ENCODE measurements at regions not wholly inside any gene's neighbourhood (a gene's known extent, or its start where the extent isn't known, plus 50 kb on each side); places are given as distances from the start of the nearest gene placed in this dataset.

GRCh38 chr11:91947215-91947820 lies 277.3 kb upstream of the FAT3 start (continued):
- TF ChIP-seq ZNF350 (tag by site-specific recombination; IDR thresholded peaks at IDR 0.05) (no peak), PRDM6 (tag by site-specific recombination; IDR thresholded peaks at IDR 0.05) (peak; percentile 27; the same call in 1 of the 2 replicates), ZNF366 (tag by site-specific recombination; conservative IDR thresholded peaks at IDR 0.05) (peak; percentile 43; the same call in 1 of the 2 replicates), ZSCAN16 (tag by site-specific recombination; IDR thresholded peaks at IDR 0.05) (no peak), ZNF664 (tag by site-specific recombination; IDR thresholded peaks at IDR 0.05) (no peak)

GRCh38 chr11:91946397-91946951 lies 278.1 kb upstream of the FAT3 start:
- Histone ChIP-seq H3K4me3 (ENCODE audit: low read depth, low read length) (no peak overlapping the region), H3K9me3 (ENCODE audit: control insufficient read depth, insufficient read depth, low read depth, low read length) (no peaks in the 10 kb centered on the region), H3K36me3 (ENCODE audit: control insufficient read depth in 2 of 2, insufficient read depth in 1 of 2, low read length in 2 of 2) (no peaks in the 10 kb centered on the region), H3K27ac (ENCODE audit: extremely low read depth, low read depth, low read length) (no peak overlapping the region), H3K4me1 (ENCODE audit: control insufficient read depth, insufficient read depth, low read length) (peaks cover 6% of the 10 kb centered on the region; the same call in 1 of the 2 replicates)
- POLR2A ChIA-PET = no interaction called here
- CTCF ChIA-PET = no interaction called here
- TF ChIP-seq PRDM6 (tag by site-specific recombination; IDR thresholded peaks at IDR 0.05) (no peak), REST (tag by site-specific recombination; IDR thresholded peaks at IDR 0.05) (no peak), ZNF433 (tag by site-specific recombination; IDR thresholded peaks at IDR 0.05; ENCODE audit: low read depth) (no peak), OSR2 (tag by site-specific recombination; IDR thresholded peaks at IDR 0.05) (no peak), ZNF548 (tag by site-specific recombination; IDR thresholded peaks at IDR 0.05) (no peak), ZNF610 (tag by site-specific recombination; IDR thresholded peaks at IDR 0.05; ENCODE audit: borderline replicate concordance) (no peak), ZNF843 (tag by site-specific recombination; IDR thresholded peaks at IDR 0.05) (no peak), ZNF645 (tag by site-specific recombination; IDR thresholded peaks at IDR 0.05) (no peak), PRDM10 (tag by site-specific recombination; IDR thresholded peaks at IDR 0.05) (no peak), YY2 (tag by site-specific recombination; IDR thresholded peaks at IDR 0.05) (no peak), ZSCAN23 (tag by site-specific recombination; IDR thresholded peaks at IDR 0.05) (no peak), ZNF830 (tag by site-specific recombination; IDR thresholded peaks at IDR 0.05; ENCODE audit: low read depth) (no peak), ZNF18 (tag by site-specific recombination; IDR thresholded peaks at IDR 0.05) (no peak), ZNF560 (tag by site-specific recombination; IDR thresholded peaks at IDR 0.05; ENCODE audit: borderline replicate concordance) (no peak), ZNF639 (tag by site-specific recombination; IDR thresholded peaks at IDR 0.05) (no peak), ZNF202 (tag by site-specific recombination; IDR thresholded peaks at IDR 0.05; ENCODE audit: borderline replicate concordance) (no peak)
